HCT116 (cell line): ENCODE measurements at regions not wholly inside any gene's neighbourhood (a gene's known extent, or its start where the extent isn't known, plus 50 kb on each side); places are given as distances from the start of the nearest gene placed in this dataset.

Source experiments
- ATAC-seq: fragments of 200-7000 bp; cut with Tn5 transposase; 2 replicates; pipeline ENCODE4 v1.9.1; 2020; ENCODE audit warnings: mild to moderate bottlenecking, moderate library complexity
- BruUV-seq: library from RNA; stranded (reverse); fragments of 400-500 nt; replicated peaks from 2 replicates; lab custom pipeline; 2021; lab: Mats Ljungman, UMichigan
- CTCF ChIA-PET: fragments of 300-600 bp; sonication (Branson Sonifier 250); formaldehyde crosslinking; loops from one replicate; lab custom pipeline; 2021; ENCODE audit warnings: antibody characterized with exemption; lab: Charles Lee
- POLR2A ChIA-PET: fragments of 300-600, 350-600 bp; sonication (Branson Sonifier 250); formaldehyde crosslinking; loops from one replicate; lab custom pipeline; 2021; ENCODE audit warnings: antibody characterized with exemption; lab: Charles Lee
- RAD21 ChIA-PET, 2 experiments: fragments of 300-600 bp; sonication (Branson Sonifier 250); formaldehyde crosslinking; loops; one replicate each; lab custom pipeline; 2023; ENCODE audit warnings: low total read pairs in 2 of 2; ENCODE audit not compliant: uncharacterized antibody in 2 of 2, unreplicated experiment in 2 of 2, low non-redundant PET in 1 of 2; lab: Charles Lee
- DNase-seq: peaks from one replicate; pipeline ENCODE4 v3.0.0-alpha.2; 2010; ENCODE audit warnings: low read depth, low spot score
- H2AFZ ChIP-seq: fragments of 200-600 bp; shearing (Covaris generic), sonication (generic); 2 replicates; pipeline ENCODE4 v1.6.1; 2017; ENCODE audit warnings: low read depth, mixed run types, mixed read lengths, antibody characterized with exemption, low read length; ENCODE audit not compliant: poor library complexity, severe bottlenecking
- H3K27ac ChIP-seq: 2 replicates; pipeline ENCODE4 v1.5.1; 2012; ENCODE audit warnings: low read depth, low read length
- H3K27me3 ChIP-seq: fragments of 200-600 bp; sonication (generic); 2 replicates; pipeline ENCODE4 v1.6.1; 2016; ENCODE audit warnings: mixed run types, low read length, mixed read lengths; ENCODE audit not compliant: insufficient read depth
- H3K36me3 ChIP-seq, 2 experiments: fragments of 200-500 bp in 1 of 2; fragments of 200-600 bp in 1 of 2; sonication (Bioruptor generic) in 1 of 2; sonication (generic) in 1 of 2; 2 replicates each; pipeline versions ENCODE4 v1.5.1 to v1.6.1; 2014 to 2016; ENCODE audit warnings: low read length in 2 of 2, inconsistent platforms in 1 of 2, mixed read lengths in 1 of 2, mixed run types in 1 of 2; ENCODE audit not compliant: insufficient read depth in 2 of 2, control insufficient read depth in 1 of 2
- H3K4me1 ChIP-seq, 2 experiments: fragments of 200-600 bp in 1 of 2; sonication (generic) in 1 of 2; 2 replicates each; pipeline versions ENCODE4 v1.5.1 to v1.6.1; 2012 to 2017; ENCODE audit warnings: low read length in 2 of 2, inconsistent platforms in 1 of 2, mild to moderate bottlenecking in 1 of 2, mixed read lengths in 1 of 2, mixed run types in 1 of 2, moderate library complexity in 1 of 2; ENCODE audit not compliant: insufficient read depth in 2 of 2, control insufficient read depth in 1 of 2
- H3K4me2 ChIP-seq: fragments of 200-600 bp; sonication (generic); 2 replicates; pipeline ENCODE4 v1.6.1; 2017; ENCODE audit warnings: mixed run types, low read length, mixed read lengths
- H3K4me3 ChIP-seq, 2 experiments: fragments of 200-600 bp in 1 of 2; sonication (generic) in 1 of 2; replicated peaks in 1 of 2; 2 replicates each; pipeline ENCODE4 v1.5.1; 2011 to 2016; ENCODE audit warnings: low read length in 2 of 2, control low read depth in 1 of 2, low read depth in 1 of 2, mild to moderate bottlenecking in 1 of 2, mixed read lengths in 1 of 2, mixed run types in 1 of 2
- H3K79me2 ChIP-seq: fragments of 200-600 bp; sonication (generic); 2 replicates; pipeline ENCODE4 v1.6.1; 2017; ENCODE audit warnings: mild to moderate bottlenecking, mixed run types, low read length, moderate library complexity, mixed read lengths; ENCODE audit not compliant: insufficient read depth
- H3K9ac ChIP-seq: fragments of 200-600 bp; sonication (generic); 2 replicates; pipeline ENCODE4 v1.6.1; 2016; ENCODE audit warnings: low read length, mixed read lengths
- H3K9me2 ChIP-seq: fragments of 200-600 bp; sonication (generic), shearing (Covaris generic); 2 replicates; pipeline ENCODE4 v1.6.1; 2017; ENCODE audit warnings: mixed run types, mild to moderate bottlenecking, moderate library complexity; ENCODE audit not compliant: insufficient read depth
- H3K9me3 ChIP-seq, 2 experiments: fragments of 200-500 bp in 1 of 2; fragments of 200-600 bp in 1 of 2; sonication (Bioruptor generic) in 1 of 2; sonication (generic) in 1 of 2; 2 replicates each; pipeline ENCODE4 v1.6.1; 2014 to 2017; ENCODE audit warnings: low read length in 2 of 2, mixed read lengths in 2 of 2, inconsistent platforms in 1 of 2, low read depth in 1 of 2, mild to moderate bottlenecking in 1 of 2, mixed run types in 1 of 2, moderate library complexity in 1 of 2; ENCODE audit not compliant: control insufficient read depth in 1 of 2, insufficient read depth in 1 of 2
- H4K20me1 ChIP-seq: fragments of 200-600 bp; sonication (generic), shearing (Covaris generic); 2 replicates; pipeline ENCODE4 v1.6.1; 2017; ENCODE audit warnings: mixed run types, mild to moderate bottlenecking, moderate library complexity; ENCODE audit not compliant: insufficient read depth
- CBX3 ChIP-seq: IDR thresholded peaks from 2 replicates; pipeline ENCODE4 v1.6.1; 2012; ENCODE audit warnings: low read depth
- CTCF ChIP-seq, 3 experiments: fragments of 200-600 bp in 1 of 3; sonication (generic) in 1 of 3; IDR thresholded peaks in 2 of 3; conservative IDR thresholded peaks in 1 of 3; 2 replicates each; pipeline ENCODE4 v1.5.1; 2012 to 2017; ENCODE audit warnings: low read depth in 2 of 3, low read length in 2 of 3, antibody characterized with exemption in 1 of 3, borderline replicate concordance in 1 of 3, control low read depth in 1 of 3, mild to moderate bottlenecking in 1 of 3, mixed read lengths in 1 of 3, mixed run types in 1 of 3, moderate library complexity in 1 of 3; ENCODE audit not compliant: insufficient read depth in 1 of 3
- EGR1 ChIP-seq: IDR thresholded peaks from 2 replicates; pipeline ENCODE4 v1.6.1; 2012; ENCODE audit warnings: low read depth
- ELF1 ChIP-seq: IDR thresholded peaks from 2 replicates; pipeline ENCODE4 v1.6.1; 2012; ENCODE audit warnings: low read depth, borderline replicate concordance
- EZH2 ChIP-seq: fragments of 200-600 bp; sonication (generic); IDR thresholded peaks from 2 replicates; pipeline ENCODE4 v1.6.1; 2017; ENCODE audit warnings: antibody characterized with exemption, mixed run types
- FOSL1 ChIP-seq: IDR thresholded peaks from 2 replicates; pipeline ENCODE4 v1.6.1; 2012; ENCODE audit warnings: low read depth
- JUND ChIP-seq: IDR thresholded peaks from 2 replicates; pipeline ENCODE4 v1.6.1; 2012
- MAX ChIP-seq: IDR thresholded peaks from 2 replicates; pipeline ENCODE4 v1.6.1; 2012
- POLR2A ChIP-seq: IDR thresholded peaks from 2 replicates; pipeline ENCODE4 v1.7.0; 2011; ENCODE audit warnings: borderline replicate concordance; ENCODE audit not compliant: insufficient read depth, insufficient read length; ENCODE audit errors: extremely low read depth
- POLR2AphosphoS5 ChIP-seq: IDR thresholded peaks from 2 replicates; pipeline ENCODE4 v1.6.1; 2011; ENCODE audit warnings: mild to moderate bottlenecking, low read depth, low read length, moderate library complexity
- RAD21 ChIP-seq: IDR thresholded peaks from 2 replicates; pipeline ENCODE4 v1.6.1; 2012; ENCODE audit warnings: low read depth, mild to moderate bottlenecking
- SIN3A ChIP-seq: IDR thresholded peaks from 2 replicates; pipeline ENCODE4 v1.6.1; 2012; ENCODE audit warnings: low read depth
- SP1 ChIP-seq: IDR thresholded peaks from 2 replicates; pipeline ENCODE4 v1.6.1; 2012; ENCODE audit warnings: low read depth
- SRF ChIP-seq: IDR thresholded peaks from 2 replicates; pipeline ENCODE4 v1.6.1; 2012; ENCODE audit warnings: low read depth
- TCF7L2 ChIP-seq: IDR thresholded peaks from 2 replicates; pipeline ENCODE4 v1.7.0; 2011; ENCODE audit warnings: borderline replicate concordance, inconsistent platforms; ENCODE audit not compliant: insufficient read depth, insufficient read length; ENCODE audit errors: extremely low read depth
- YY1 ChIP-seq: IDR thresholded peaks from 2 replicates; pipeline ENCODE4 v1.6.1; 2011; ENCODE audit warnings: low read length, low read depth, moderate library complexity, mild to moderate bottlenecking; ENCODE audit not compliant: insufficient replicate concordance; ENCODE audit errors: extremely low read depth
- ZBTB33 ChIP-seq: IDR thresholded peaks from 2 replicates; pipeline ENCODE4 v1.6.1; 2011; ENCODE audit warnings: mild to moderate bottlenecking, low read length, moderate library complexity; ENCODE audit not compliant: insufficient replicate concordance; ENCODE audit errors: extremely low read depth
- ZFX ChIP-seq: fragments of 450-650 bp; IDR thresholded peaks from 2 replicates; pipeline ENCODE4 v1.6.1; 2017
- intact Hi-C: fragments of 100-400 bp; cut with micrococcal nuclease; formaldehyde crosslinking; loops from 2 replicates; pipeline ENCODE4 v1.10.0; 2022
- TF ChIP-seq, protein P1 (sequence below): IDR thresholded peaks from 2 replicates; pipeline ENCODE4 v1.6.1; 2012

DNA sequence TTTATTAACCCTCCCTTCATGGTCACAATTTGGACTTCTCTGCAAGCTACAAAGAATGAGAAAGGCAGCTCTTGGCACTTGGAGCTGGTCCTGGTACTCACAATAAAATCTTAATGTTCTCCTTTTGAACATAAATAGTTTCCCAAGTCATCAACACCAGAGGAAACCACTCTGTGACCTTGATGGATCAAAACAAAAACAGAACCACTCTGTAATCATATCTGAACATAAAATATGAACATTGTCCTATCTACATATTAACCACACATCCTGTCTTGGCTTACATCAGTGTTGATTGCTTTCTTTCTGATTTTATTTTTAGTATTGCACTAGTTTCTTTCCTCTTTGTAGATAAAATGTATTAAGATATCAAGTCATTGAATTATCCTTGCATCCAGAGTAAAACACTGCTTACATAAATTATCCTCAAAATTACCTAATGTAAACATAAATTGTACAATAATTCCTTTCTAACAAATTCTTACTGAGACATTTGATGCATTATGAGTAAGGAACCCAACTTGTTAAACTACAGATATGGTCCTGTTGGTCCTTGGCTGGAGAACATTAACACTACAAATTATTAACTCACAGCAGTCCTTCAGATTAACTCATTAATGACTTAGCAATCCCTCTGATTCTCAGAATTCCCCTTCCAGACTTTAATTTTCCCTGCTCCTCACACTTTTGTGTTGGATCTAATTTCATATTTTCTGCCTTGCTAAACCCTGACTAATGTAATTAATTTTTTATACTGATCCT, 860.5 kb downstream of the DIPK2A start:
- Histone ChIP-seq H3K4me1 (no peaks in the 10 kb centered on the region), H3K4me3 (no peak overlapping the region), H3K4me2 (no peak overlapping the region), H3K9me2 (no peaks in the 10 kb centered on the region), H3K79me2 (no peaks in the 10 kb centered on the region), H4K20me1 (no peaks in the 10 kb centered on the region), H2AFZ (no peak overlapping the region), H3K27me3 (no peaks in the 10 kb centered on the region), H3K9ac (no peak overlapping the region), H3K9me3 (no peaks in the 10 kb centered on the region), H3K27ac (no peak overlapping the region), H3K36me3 (no peaks in the 10 kb centered on the region)
- CTCF ChIA-PET, result no interaction called here
- ATAC-seq (no peak), DNase-seq (no peak)
- TF ChIP-seq EGR1 (no peak), MAX (no peak), SIN3A (no peak), RAD21 (no peak), POLR2AphosphoS5 (no peak), ZBTB33 (no peak), ZFX (no peak), POLR2A (no peak), JUND (no peak), EZH2 (no peak), TCF7L2 (no peak), CTCF (IDR thresholded peaks at IDR 0.05 in 2 of 3, conservative IDR thresholded peaks at IDR 0.05 in 1 of 3; ENCODE audit: borderline replicate concordance in 1 of 3, insufficient read depth in 1 of 3, low read depth in 2 of 3, low read length in 2 of 3) (no peak), SRF (no peak), ELF1 (no peak), SP1 (no peak), CBX3 (no peak), FOSL1 (no peak), YY1 (no peak)
- TF ChIP-seq, protein P1, sequence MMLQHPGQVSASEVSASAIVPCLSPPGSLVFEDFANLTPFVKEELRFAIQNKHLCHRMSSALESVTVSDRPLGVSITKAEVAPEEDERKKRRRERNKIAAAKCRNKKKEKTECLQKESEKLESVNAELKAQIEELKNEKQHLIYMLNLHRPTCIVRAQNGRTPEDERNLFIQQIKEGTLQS, result no peak
- RAD21 ChIA-PET, result no interaction called here
- BruUV-seq, result no TSS peak
- POLR2A ChIA-PET, result no interaction called here
- intact Hi-C loops, result no loop called here
